Pons (tissue), 1 donor: ENCODE measurements at regions not wholly inside any gene's neighbourhood (a gene's known extent, or its start where the extent isn't known, plus 50 kb on each side); places are given as distances from the start of the nearest gene placed in this dataset.
A peak's percentile ranks its signal among the peaks of the same experiment; 100 is the strongest.

Experiments used
- DNase-seq: peaks from one replicate; pipeline ENCODE4 v3.0.0-alpha.2; 2016; ENCODE audit warnings: low spot score

DNA sequence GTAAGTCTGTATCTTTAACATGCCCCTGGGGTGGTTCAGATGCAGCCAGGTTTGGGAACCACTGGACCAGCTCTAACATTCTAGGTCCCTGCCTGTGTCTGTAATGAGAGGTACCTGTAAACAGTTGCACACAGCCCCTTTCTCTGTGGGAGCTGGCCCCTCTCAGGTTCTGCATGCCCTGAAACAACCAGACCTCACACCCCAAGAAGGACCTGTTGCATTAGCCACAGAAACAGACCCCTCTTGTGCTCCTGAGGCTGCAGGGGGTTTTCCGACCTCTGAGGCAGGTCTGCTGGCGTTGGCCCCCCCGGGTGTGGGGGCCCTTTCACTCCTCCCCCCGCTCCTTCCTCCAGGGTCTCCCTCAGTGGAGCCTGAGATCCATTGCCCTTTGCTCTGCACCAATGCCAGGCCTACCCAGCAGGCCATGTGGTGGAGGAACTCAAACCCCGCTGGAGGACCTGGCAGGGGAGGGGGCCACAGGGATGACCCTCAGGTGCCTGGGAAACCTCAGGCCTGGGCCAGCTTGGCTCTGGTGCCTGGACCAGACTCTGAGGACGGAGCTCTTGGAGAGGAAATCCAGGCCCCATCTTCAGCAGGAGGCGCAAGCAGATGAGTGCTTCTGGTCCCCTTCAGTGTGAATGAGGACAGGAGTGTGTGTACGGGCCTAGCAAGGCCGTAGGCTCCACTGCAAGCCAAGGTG, 61.4 kb upstream of the PJA1 start:
- DNase-seq = no peak

DNA sequence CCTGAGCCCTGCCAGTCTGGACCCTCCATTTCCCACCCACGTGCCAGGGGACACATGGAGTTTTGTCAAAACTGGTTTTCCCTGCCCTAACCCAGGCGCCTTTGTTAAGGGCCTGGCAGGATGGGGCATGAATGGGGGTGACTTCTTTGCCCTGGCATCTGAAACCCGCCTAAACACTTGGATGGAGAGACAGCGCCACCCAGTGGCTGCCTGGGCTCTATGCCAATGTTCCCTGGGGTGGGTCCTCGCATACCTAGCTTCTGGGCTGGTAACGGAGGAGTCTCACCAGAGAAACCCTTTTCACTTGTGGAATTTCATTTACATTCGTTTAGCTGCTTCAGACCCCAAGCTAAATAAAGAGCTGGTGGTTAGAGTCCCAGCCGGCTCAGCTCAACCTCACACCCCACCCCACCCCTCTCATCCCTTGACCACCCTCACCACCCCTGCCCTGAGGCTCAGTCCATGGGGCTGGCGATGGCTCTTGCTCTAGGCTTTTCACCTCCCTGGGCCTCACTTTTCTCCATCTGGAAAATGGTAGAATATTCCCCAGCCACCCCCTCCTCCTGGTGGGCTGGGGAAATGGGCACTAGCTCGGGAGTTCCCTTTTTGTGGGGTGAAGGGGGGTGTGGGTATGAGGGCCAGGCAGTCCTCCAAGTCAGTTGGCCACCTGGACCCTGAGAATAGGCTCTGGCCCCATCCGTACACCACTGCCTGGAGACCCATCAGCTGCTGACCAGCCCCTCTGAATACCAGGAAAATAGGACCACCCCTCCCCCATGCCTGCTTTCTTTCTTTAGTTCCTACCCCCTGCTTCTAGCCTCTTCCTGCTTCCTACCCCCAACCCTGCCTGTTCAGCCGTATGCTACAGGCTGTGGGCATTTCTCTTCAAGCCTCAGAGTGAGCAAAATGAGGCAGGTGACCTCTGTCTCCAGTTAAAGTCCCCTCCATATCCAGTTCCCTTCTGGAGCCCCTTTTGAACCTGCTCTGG, 57.1 kb upstream of the PJA1 start:
- peak; percentile 62 for DNase-seq

DNA sequence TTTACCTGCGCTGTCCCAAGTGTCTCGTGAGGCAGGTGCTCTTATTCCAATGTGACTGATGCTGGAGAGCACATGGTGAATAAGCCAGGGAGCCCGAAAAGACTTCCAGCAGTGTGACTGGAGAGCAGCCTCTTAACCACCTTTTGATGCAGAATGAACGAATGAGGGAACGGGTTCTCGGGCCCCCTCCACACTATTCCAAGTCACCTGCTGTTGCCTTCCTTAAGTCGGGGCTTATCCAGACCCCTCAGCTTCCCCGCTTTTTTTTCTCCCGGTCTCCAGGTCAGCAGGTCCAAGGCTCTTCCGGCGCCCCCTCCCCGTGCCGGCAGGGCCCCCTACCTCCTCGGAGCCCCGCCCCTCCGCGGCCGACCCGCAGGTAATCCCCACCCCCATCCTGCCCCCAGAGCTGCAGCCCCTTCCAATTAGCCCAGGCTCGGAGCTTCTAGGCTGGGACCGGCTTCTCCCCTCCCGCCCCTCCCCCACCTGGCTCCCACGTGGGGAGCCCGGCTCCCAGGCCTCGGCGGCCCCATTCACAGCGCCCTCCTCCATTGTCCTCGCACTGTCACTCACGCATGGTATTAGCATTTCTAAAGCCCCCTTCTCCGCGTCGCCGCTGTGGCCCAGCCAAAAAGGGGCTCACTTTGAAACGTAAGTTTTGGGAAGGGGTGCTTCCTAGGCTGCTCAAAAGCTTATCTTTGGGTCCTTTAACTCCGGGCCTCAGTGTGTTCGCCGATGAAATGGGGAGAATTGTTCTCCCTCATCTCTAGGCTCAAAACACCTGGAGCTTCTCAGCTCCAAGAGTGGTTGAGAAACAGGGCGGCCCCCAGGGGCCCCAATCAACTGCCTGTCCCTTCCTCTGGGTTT, 56.2 kb upstream of the PJA1 start:
- no peak for DNase-seq

DNA sequence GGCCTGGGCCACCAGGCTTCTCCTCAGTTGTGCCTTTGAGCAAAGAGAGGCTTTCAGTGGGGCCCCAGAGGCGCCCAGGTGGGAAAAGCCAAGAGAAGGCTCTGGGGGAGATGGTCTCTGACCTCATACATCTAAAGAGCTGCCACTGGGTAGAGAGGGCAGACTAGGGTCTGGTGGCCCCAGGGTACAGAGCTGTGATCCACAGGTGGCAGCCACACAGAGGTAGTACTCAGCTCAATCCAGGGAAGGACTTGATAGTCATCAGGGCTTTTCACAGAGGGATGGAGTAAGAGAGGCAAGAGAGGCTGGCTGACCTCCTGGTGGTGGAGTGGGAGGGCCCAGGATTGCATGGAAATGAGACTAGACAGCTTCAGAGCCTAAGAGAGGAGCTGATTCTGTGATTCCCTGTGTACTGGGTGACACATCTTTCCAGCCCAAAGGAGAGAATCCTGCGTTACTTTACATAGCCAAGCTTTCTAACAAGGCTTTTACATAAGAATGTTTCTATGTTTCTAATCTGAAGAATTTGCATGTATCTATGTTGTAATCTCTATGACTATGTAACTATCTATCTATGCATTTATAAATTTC, 53.2 kb upstream of the PJA1 start:
- DNase-seq = no peak

DNA sequence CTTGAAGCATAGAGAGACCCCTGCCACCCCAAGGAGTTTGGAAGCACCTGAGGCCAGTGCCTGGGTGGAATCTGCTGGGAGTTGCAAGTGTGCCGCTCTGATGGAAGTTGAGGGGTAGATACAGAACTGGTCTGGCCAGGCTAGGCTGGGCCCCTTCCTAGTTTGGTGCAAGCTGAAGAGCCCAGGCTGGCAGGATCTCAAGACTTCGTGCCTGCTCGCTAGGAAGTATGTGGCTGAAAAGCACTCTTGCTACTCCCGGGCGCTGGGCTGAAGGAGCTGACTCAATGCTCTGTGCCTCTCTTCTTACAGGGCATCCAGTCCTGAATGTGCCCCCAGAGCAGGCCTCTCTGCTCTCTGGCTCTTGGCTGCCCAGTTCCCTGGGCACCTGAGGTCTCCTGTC, 51.7 kb upstream of the PJA1 start:
- DNase-seq = no peak

DNA sequence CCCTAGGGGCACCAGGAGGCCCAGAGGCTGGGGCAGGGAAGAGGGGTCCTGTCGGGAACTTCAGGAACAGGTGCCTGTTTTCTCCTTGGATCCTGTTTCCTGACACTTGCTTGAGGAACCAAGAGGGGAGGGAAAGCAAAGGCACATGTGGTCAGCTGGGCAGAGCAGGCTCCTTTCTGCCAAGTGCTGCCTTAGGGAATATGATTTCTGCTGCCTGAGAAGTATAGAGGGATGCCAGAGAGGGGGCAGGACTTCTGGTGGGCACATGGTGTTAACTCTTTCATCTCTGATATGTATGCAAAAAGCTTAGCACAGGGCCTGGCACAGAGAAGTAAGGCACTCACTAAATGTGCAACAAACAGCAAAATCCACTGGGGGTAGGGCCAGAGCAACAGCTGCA, 51.2 kb upstream of the PJA1 start:
- no peak for DNase-seq

DNA sequence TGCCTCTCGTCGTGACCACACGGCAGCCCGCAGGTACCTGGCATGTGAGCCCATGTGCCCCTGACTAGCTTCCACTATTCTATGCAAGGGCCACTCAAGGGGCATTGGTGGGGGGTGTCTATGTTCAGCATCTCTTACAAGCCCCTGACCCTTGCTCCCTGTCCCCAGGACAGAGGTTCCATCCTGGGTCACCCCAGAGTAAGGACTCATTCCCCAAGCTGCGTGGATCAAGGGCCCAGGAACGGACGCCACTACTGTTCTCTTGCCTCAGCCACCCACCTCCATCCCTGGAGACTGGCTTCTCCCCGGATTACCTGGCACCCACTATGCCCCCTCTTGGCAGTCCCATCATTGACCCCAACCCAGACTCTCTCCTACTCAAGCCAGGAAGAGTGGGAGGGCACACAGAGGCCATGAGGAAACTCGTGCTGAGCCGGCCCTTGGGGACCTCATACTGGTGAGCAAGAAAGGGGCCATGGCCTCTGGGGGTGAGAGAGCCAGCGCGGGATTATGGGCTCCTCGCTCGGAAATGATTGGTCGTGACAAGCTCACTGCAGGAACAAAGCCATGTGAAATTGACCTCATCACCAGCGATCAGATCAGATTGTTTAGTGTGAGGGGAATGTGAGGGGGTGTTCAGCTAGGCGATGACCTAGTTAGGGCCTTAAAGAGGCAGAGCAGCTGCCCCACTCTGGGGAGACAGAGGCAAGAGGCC, 50.1 kb upstream of the PJA1 start:
- no peak for DNase-seq
